ENCODE measurements at regions not wholly inside any gene's neighbourhood (a gene's known extent, or its start where the extent isn't known, plus 50 kb on each side); places are given as distances from the start of the nearest gene placed in this dataset.

GRCh38 chr9:135267191-135267809 is 179.8 kb downstream of the OLFM1 start:
- Histone ChIP-seq H3K9ac (ENCODE audit: insufficient read depth, low read length) (no peak overlapping the region), H3K27ac (ENCODE audit: insufficient read depth, low read length) (no peak overlapping the region), H3K36me3 (ENCODE audit: control insufficient read depth, insufficient read depth, low read length) (no peaks in the 10 kb centered on the region), H3K9me3 (ENCODE audit: control insufficient read depth, insufficient read depth, low read depth, low read length) (peaks cover 2% of the 10 kb centered on the region), H2AFZ (ENCODE audit: low read length) (no peak overlapping the region), H3K4me2 (ENCODE audit: extremely low read depth, insufficient read depth, low read length) (no peak overlapping the region), H3K27me3 (ENCODE audit: control insufficient read depth, insufficient read depth, low read length) (no peaks in the 10 kb centered on the region), H3K4me3 (replicated peaks in 1 of 4; ENCODE audit: control extremely low read depth in 1 of 4, insufficient read depth in 1 of 4, low read depth in 3 of 4, low read length in 4 of 4) (no peak overlapping the region), H3K4me1 (ENCODE audit: control insufficient read depth, extremely low read depth, insufficient read depth, low read length) (no peaks in the 10 kb centered on the region), H3K79me2 (ENCODE audit: control insufficient read depth, insufficient read depth, low read length) (no peaks in the 10 kb centered on the region), H4K20me1 (ENCODE audit: control insufficient read depth, extremely low read depth, insufficient read depth, low read length) (no peaks in the 10 kb centered on the region)
- DNase-seq (ENCODE audit: low read depth in 2 of 2), result no peak
- no peak for TF ChIP-seq EZH2 (IDR thresholded peaks at IDR 0.05; ENCODE audit: low read length, missing control alignments)
- no peak for TF ChIP-seq CTCF (conservative IDR thresholded peaks at IDR 0.05 in 1 of 2, IDR thresholded peaks at IDR 0.05 in 1 of 2; ENCODE audit: low read depth in 1 of 2, low read length in 2 of 2)

DNA sequence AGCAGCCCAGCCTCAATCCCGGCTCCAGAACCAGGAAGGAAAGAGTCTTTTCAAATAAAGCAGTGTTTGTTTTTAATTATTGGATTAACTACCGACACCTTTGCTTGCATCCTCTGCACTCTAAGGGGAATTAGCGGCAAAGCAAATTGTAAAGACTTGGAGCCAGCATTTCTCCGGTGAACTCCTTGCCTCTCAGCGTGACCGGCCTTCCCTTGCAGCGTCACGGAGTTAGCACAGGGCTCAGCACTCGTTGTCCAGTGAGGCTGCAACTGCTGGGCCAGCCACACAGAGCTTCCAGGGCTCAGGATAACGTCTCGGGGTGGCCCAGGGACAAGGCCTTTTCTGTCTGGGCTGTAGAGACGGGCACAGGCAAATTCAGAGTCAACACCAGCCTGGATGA is 180.6 kb downstream of the OLFM1 start:
- Histone ChIP-seq H2AFZ (ENCODE audit: low read length) (no peak overlapping the region), H4K20me1 (ENCODE audit: control insufficient read depth, extremely low read depth, insufficient read depth, low read length) (no peaks in the 10 kb centered on the region), H3K9ac (ENCODE audit: insufficient read depth, low read length) (no peak overlapping the region), H3K4me3 (replicated peaks in 1 of 4; ENCODE audit: control extremely low read depth in 1 of 4, insufficient read depth in 1 of 4, low read depth in 3 of 4, low read length in 4 of 4) (no peak overlapping the region), H3K36me3 (ENCODE audit: control insufficient read depth, insufficient read depth, low read length) (no peaks in the 10 kb centered on the region), H3K9me3 (ENCODE audit: control insufficient read depth, insufficient read depth, low read depth, low read length) (peaks cover 2% of the 10 kb centered on the region), H3K4me2 (ENCODE audit: extremely low read depth, insufficient read depth, low read length) (no peak overlapping the region), H3K79me2 (ENCODE audit: control insufficient read depth, insufficient read depth, low read length) (no peaks in the 10 kb centered on the region), H3K27me3 (ENCODE audit: control insufficient read depth, insufficient read depth, low read length) (no peaks in the 10 kb centered on the region), H3K27ac (ENCODE audit: insufficient read depth, low read length) (no peak overlapping the region), H3K4me1 (ENCODE audit: control insufficient read depth, extremely low read depth, insufficient read depth, low read length) (no peaks in the 10 kb centered on the region)
- DNase-seq (ENCODE audit: low read depth in 2 of 2), result no peak
- TF ChIP-seq EZH2 (IDR thresholded peaks at IDR 0.05; ENCODE audit: low read length, missing control alignments) (no peak), CTCF (conservative IDR thresholded peaks at IDR 0.05 in 1 of 2, IDR thresholded peaks at IDR 0.05 in 1 of 2; ENCODE audit: low read depth in 1 of 2, low read length in 2 of 2) (no peak)

DNA sequence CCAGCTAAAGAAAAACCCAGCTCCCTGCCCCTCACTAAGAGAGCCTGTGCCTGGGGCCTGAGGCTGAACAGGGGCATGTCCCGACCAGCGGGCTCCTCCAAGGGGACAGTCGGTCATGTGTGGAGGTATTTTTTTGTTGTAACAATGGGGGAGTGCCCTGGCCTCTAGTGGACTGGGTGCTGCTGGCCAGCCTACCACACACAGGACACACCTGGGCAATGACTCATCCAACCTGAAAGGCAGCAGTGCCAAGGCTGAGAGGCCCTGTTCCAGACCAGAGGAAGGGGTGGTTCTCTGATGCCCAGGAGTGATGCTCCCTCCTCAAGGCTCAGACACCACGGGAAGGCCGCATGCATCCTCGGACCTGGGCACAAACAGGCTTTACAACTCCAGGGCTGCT is 181.5 kb downstream of the OLFM1 start:
- TF ChIP-seq CTCF (conservative IDR thresholded peaks at IDR 0.05 in 1 of 2, IDR thresholded peaks at IDR 0.05 in 1 of 2; ENCODE audit: low read depth in 1 of 2, low read length in 2 of 2) (no peak), EZH2 (IDR thresholded peaks at IDR 0.05; ENCODE audit: low read length, missing control alignments) (no peak)
- Histone ChIP-seq H2AFZ (ENCODE audit: low read length) (no peak overlapping the region), H3K36me3 (ENCODE audit: control insufficient read depth, insufficient read depth, low read length) (no peaks in the 10 kb centered on the region), H3K79me2 (ENCODE audit: control insufficient read depth, insufficient read depth, low read length) (no peaks in the 10 kb centered on the region), H3K4me2 (ENCODE audit: extremely low read depth, insufficient read depth, low read length) (no peak overlapping the region), H4K20me1 (ENCODE audit: control insufficient read depth, extremely low read depth, insufficient read depth, low read length) (no peaks in the 10 kb centered on the region), H3K27ac (ENCODE audit: insufficient read depth, low read length) (no peak overlapping the region), H3K27me3 (ENCODE audit: control insufficient read depth, insufficient read depth, low read length) (no peaks in the 10 kb centered on the region), H3K9me3 (ENCODE audit: control insufficient read depth, insufficient read depth, low read depth, low read length) (peaks cover 2% of the 10 kb centered on the region), H3K4me3 (replicated peaks in 1 of 4; ENCODE audit: control extremely low read depth in 1 of 4, insufficient read depth in 1 of 4, low read depth in 3 of 4, low read length in 4 of 4) (no peak overlapping the region), H3K9ac (ENCODE audit: insufficient read depth, low read length) (no peak overlapping the region), H3K4me1 (ENCODE audit: control insufficient read depth, extremely low read depth, insufficient read depth, low read length) (no peaks in the 10 kb centered on the region)
- no peak for DNase-seq (ENCODE audit: low read depth in 2 of 2)
